ENCODE measurements at regions not wholly inside any gene's neighbourhood (a gene's known extent, or its start where the extent isn't known, plus 50 kb on each side); places are given as distances from the start of the nearest gene placed in this dataset.

GRCh38 chr3:8224941-8225340 is 276.7 kb upstream of the LMCD1 start:
- DNase-seq (ENCODE audit: low read depth in 2 of 2): no peak
- H3K4me1 ChIP-seq (ENCODE audit: control insufficient read depth, extremely low read depth, insufficient read depth, low read length): no peaks in the 10 kb centered on the region
- no peaks in the 10 kb centered on the region for H4K20me1 ChIP-seq (ENCODE audit: control insufficient read depth, extremely low read depth, insufficient read depth, low read length)
- no peak overlapping the region for H2AFZ ChIP-seq (ENCODE audit: low read length)
- no peak overlapping the region for H3K4me3 ChIP-seq (replicated peaks in 1 of 4; ENCODE audit: control extremely low read depth in 1 of 4, insufficient read depth in 1 of 4, low read depth in 3 of 4, low read length in 4 of 4)
- no peak overlapping the region for H3K9ac ChIP-seq (ENCODE audit: insufficient read depth, low read length)
- H3K27ac ChIP-seq (ENCODE audit: insufficient read depth, low read length): no peak overlapping the region
- H3K36me3 ChIP-seq (ENCODE audit: control insufficient read depth, insufficient read depth, low read length): no peaks in the 10 kb centered on the region
- no peaks in the 10 kb centered on the region for H3K9me3 ChIP-seq (ENCODE audit: control insufficient read depth, insufficient read depth, low read depth, low read length)
- TF ChIP-seq, protein P1, sequence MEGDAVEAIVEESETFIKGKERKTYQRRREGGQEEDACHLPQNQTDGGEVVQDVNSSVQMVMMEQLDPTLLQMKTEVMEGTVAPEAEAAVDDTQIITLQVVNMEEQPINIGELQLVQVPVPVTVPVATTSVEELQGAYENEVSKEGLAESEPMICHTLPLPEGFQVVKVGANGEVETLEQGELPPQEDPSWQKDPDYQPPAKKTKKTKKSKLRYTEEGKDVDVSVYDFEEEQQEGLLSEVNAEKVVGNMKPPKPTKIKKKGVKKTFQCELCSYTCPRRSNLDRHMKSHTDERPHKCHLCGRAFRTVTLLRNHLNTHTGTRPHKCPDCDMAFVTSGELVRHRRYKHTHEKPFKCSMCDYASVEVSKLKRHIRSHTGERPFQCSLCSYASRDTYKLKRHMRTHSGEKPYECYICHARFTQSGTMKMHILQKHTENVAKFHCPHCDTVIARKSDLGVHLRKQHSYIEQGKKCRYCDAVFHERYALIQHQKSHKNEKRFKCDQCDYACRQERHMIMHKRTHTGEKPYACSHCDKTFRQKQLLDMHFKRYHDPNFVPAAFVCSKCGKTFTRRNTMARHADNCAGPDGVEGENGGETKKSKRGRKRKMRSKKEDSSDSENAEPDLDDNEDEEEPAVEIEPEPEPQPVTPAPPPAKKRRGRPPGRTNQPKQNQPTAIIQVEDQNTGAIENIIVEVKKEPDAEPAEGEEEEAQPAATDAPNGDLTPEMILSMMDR (conservative IDR thresholded peaks at IDR 0.05 in 1 of 2, IDR thresholded peaks at IDR 0.05 in 1 of 2; ENCODE audit: low read depth in 1 of 2, low read length in 2 of 2): no peak
- TF ChIP-seq EZH2 (IDR thresholded peaks at IDR 0.05; ENCODE audit: low read length, missing control alignments): no peak
- no peaks in the 10 kb centered on the region for H3K27me3 ChIP-seq (ENCODE audit: control insufficient read depth, insufficient read depth, low read length)
- no peaks in the 10 kb centered on the region for H3K79me2 ChIP-seq (ENCODE audit: control insufficient read depth, insufficient read depth, low read length)
- no peak overlapping the region for H3K4me2 ChIP-seq (ENCODE audit: extremely low read depth, insufficient read depth, low read length)

DNA sequence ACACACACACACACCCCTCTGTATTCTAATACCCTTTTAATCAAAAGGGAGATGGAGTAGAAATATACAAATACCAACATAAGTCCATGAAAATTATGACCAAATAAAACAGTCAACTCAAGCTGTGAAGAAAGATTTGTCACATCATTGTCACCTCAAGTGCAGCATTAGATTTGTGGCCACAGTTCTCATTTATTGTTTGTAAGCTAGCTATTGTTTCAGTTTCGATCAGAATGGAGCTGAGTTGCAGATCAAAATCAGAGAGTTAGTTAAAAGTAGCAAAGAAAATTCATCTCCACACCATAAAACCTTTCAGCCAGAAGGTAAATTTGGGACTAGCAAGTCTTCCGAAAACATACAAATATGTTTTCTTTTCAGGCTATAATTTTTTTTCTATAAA is 267.7 kb upstream of the LMCD1 start:
- Histone ChIP-seq H4K20me1 (ENCODE audit: control insufficient read depth, extremely low read depth, insufficient read depth, low read length) (no peaks in the 10 kb centered on the region), H3K27me3 (ENCODE audit: control insufficient read depth, insufficient read depth, low read length) (no peaks in the 10 kb centered on the region)
- TF ChIP-seq, protein P1 (conservative IDR thresholded peaks at IDR 0.05 in 1 of 2, IDR thresholded peaks at IDR 0.05 in 1 of 2; ENCODE audit: low read depth in 1 of 2, low read length in 2 of 2): no peak
- TF ChIP-seq EZH2 (IDR thresholded peaks at IDR 0.05; ENCODE audit: low read length, missing control alignments): no peak

DNA sequence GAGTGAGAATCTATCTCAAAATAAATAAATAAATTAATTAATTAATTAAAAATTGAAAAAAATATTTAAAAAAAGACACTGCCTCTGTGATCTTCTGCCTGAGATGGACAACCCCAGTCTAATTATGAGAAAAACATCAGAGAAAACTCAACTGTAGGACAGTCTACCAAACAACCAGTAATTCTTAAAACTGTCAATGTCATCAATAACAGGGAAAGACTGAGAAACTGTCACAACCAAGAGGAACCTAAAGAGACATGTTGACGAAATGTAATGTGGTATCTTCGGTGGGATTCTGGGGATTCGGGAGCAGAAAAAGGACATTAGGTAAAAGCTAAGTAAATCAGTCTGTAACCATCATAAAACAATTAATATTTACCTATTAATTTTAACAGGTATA is 265.4 kb upstream of the LMCD1 start:
- Histone ChIP-seq H3K4me2 (ENCODE audit: extremely low read depth, insufficient read depth, low read length) (no peak overlapping the region), H4K20me1 (ENCODE audit: control insufficient read depth, extremely low read depth, insufficient read depth, low read length) (no peaks in the 10 kb centered on the region), H3K36me3 (ENCODE audit: control insufficient read depth, insufficient read depth, low read length) (no peaks in the 10 kb centered on the region), H3K79me2 (ENCODE audit: control insufficient read depth, insufficient read depth, low read length) (no peaks in the 10 kb centered on the region), H3K9ac (ENCODE audit: insufficient read depth, low read length) (no peak overlapping the region), H3K4me3 (replicated peaks in 1 of 4; ENCODE audit: control extremely low read depth in 1 of 4, insufficient read depth in 1 of 4, low read depth in 3 of 4, low read length in 4 of 4) (no peak overlapping the region), H3K4me1 (ENCODE audit: control insufficient read depth, extremely low read depth, insufficient read depth, low read length) (no peaks in the 10 kb centered on the region), H2AFZ (ENCODE audit: low read length) (no peak overlapping the region), H3K27ac (ENCODE audit: insufficient read depth, low read length) (no peak overlapping the region), H3K9me3 (ENCODE audit: control insufficient read depth, insufficient read depth, low read depth, low read length) (no peaks in the 10 kb centered on the region), H3K27me3 (ENCODE audit: control insufficient read depth, insufficient read depth, low read length) (no peaks in the 10 kb centered on the region)
- no peak for DNase-seq (ENCODE audit: low read depth in 2 of 2)
- no peak for TF ChIP-seq EZH2 (IDR thresholded peaks at IDR 0.05; ENCODE audit: low read length, missing control alignments)
- TF ChIP-seq, protein P1 (conservative IDR thresholded peaks at IDR 0.05 in 1 of 2, IDR thresholded peaks at IDR 0.05 in 1 of 2; ENCODE audit: low read depth in 1 of 2, low read length in 2 of 2): no peak

More for the DNA sequence above, 267.7 kb upstream of the LMCD1 start:
- Histone ChIP-seq H3K27ac (ENCODE audit: insufficient read depth, low read length) (no peak overlapping the region), H3K4me1 (ENCODE audit: control insufficient read depth, extremely low read depth, insufficient read depth, low read length) (no peaks in the 10 kb centered on the region), H3K79me2 (ENCODE audit: control insufficient read depth, insufficient read depth, low read length) (no peaks in the 10 kb centered on the region), H3K36me3 (ENCODE audit: control insufficient read depth, insufficient read depth, low read length) (no peaks in the 10 kb centered on the region), H3K9me3 (ENCODE audit: control insufficient read depth, insufficient read depth, low read depth, low read length) (no peaks in the 10 kb centered on the region), H3K4me2 (ENCODE audit: extremely low read depth, insufficient read depth, low read length) (no peak overlapping the region), H3K9ac (ENCODE audit: insufficient read depth, low read length) (no peak overlapping the region), H2AFZ (ENCODE audit: low read length) (no peak overlapping the region), H3K4me3 (replicated peaks in 1 of 4; ENCODE audit: control extremely low read depth in 1 of 4, insufficient read depth in 1 of 4, low read depth in 3 of 4, low read length in 4 of 4) (no peak overlapping the region)
- DNase-seq (ENCODE audit: low read depth in 2 of 2): no peak
